NCI-H1092 treated with DMSO at 0.1 percent for 48 hours (cell line): ENCODE measurements at regions not wholly inside any gene's neighbourhood (a gene's known extent, or its start where the extent isn't known, plus 50 kb on each side); places are given as distances from the start of the nearest gene placed in this dataset.

Experiments
- DNase-seq: peaks from one replicate; lab custom pipeline; 2025; lab: John Stamatoyannopoulos, UW

DNA sequence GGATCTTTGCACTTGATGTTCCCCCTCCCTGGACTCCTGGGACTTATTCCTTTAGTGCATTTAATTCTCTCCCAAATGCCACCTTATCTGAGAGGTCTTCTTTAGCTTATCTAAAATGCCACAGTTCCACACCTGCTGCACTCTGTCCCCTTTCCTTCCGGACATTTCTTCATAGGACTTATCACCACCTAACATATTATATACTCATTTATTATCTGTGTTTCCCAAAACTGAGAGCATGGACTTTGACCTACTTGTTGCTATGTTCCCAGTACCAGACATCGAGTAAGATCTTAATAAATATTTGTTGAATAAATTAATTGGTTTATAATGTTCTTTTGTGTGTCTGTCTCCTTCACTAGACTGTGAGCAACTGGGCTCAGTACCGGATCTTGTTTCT, 585.3 kb downstream of the INSC start:
- DNase-seq = no peak

DNA sequence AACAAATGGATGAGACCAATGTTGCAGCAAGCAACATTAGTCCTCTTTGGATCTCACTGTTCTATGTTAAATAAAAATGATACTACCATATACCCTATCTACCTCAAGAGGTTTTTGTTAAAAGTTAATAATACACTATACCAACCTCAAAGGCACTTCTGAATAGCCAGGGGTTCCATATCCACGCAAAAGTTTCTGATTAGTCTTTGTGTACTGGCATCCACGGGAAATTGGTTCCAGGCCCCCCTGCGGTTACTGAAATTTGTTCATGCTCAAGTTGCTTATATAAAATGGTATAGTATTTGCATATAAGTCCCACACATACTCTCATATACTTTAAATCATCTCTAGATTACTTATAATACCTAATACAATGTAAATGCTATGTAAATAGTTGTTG, 585.7 kb downstream of the INSC start:
- DNase-seq = no peak

DNA sequence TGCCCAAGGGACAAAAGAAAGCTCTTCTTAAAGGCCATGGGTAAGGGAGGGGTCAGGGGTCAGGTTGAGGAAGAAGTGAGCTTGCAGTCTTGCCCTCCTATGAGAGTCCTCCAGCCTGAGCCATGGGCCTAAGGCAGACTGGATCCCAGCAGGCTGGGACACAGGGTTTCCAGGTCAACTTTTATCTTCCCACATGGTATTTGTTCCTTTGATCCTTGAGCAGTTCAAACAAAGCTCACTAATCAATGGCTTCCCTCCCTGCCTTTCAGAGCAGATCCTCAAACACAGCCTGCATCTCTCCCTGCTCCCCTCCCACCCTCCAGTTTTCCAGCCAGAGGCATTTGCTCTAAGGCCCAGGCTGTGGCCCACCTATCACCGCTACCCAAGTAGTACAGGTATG, 589.3 kb downstream of the INSC start:
- no peak for DNase-seq

DNA sequence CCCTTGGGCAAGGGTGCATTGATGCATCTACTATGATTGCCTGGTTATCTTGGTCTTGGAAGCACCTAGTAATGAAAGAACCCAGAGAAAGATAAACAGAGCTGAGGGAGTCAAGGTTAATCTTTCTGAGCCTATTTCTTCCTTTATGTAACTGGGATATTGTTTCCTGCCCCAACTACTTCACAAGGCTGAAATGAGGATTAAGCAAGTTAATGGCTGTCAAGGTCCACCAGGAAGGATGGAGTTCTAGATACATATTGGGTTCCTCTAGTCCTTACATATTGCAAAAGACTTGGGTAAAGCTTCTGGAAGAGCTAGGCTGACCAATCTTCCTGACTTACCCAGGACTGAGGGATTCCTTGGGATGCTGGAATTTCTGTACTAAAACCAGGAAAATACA, 589.8 kb downstream of the INSC start:
- no peak for DNase-seq

DNA sequence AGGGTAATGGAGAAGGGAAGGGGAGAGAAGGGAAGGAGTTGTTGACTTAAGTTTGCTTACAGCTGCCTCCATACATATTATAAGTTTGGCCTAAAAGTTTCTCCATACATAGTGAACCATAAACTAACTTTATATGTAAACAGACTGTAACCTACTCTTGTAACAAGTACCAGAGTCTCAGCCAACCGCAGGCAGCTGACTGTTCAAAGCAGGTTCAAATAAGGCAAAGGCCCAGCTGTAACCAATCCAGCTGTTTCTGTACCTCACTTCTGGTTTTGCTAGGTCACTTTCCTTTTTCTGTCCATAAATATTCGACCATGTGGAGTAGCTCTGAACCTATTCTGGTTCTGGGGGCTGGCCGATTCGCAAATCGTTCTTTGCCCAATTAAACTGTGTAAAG, 591.2 kb downstream of the INSC start:
- DNase-seq = no peak

DNA sequence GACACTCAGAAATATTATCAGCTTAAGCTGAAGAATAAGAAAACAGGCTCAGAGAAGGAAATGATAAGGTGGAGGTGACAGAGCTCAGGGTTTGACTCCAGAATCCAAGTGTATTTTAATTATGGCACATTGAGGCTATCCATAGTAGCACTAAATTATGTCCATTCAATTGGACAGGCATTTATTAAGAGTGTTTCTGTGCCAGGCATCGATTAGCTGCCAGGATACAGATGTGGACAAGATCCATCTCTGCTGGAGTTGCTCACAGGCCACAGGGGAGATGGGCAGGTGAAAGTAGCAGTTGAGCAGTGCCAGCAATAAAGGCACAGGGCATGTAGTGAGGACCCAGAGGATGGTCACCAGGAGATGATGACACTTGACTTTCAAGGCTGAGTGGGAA, 592.5 kb downstream of the INSC start:
- DNase-seq = peak; percentile 42

DNA sequence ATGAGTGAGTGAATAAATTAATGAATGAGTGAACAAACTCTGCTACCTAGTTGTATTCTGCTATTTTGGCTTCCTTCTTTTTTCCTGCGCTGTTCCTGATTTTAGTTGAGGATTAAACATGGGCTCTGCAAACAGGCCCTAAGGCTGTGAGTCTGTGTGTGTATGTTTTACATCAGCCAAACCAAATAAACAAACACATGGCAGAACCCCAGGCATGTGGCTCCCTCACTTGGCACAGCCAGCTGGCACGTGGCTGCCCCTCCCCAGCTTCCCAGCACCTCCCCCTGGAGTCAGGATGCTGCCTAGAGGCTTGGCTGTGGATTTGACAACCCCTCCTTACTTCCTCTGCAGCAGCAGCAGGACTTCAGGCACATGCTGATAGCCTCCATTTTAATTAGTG, 593.2 kb downstream of the INSC start:
- peak; percentile 80 for DNase-seq

DNA sequence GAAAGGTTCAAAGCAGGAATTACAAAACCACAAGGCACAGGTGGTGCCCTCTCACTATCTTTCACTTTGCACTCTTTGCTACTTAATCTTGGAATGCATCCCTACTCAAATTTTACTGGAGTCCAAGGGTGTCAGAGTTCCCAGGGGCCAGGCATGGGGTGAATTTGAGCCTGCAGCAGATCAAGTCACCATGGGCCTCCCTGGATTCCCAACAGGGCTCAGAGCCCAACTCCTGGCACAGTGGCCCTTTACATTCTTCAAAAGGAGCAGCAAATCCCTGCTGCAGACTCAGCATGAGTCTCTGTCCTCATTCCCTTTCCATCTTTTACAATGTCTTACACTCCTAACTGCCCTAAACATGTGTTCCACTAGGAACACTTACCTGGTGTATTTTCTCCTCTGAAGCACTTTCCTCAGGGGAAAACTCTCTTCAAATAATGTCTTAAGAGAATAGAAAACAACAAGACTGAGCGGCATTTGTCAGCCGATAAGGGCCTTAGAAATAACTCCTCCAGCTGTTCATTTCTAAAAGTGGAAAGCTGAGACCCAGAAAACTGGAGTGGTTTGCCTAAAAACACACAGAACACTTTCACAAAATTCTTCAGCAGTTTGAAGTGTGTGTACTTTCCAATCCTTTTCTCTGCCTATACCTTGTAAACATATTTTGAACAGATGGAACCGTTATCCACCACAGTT, 596.0 kb downstream of the INSC start:
- DNase-seq = no peak

DNA sequence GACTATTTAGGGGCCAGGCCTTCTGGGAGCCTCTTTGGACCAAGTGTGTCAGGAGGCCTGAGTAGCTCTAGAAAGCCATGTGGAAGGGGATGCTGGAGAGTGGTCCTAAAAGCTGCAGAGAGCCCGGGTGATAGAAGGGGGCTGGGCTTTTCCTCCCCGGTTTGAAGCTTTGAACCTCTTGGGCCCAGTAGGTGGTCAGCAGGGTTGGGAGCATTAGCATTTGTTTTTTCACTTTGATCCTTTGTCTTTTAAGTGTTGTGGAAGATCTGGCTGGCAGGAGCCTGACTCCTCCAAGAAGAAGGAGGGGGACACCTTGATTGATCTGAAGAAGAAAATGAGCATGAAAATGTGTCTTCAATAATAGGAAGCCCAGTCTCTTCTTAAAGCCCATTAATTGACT, 596.6 kb downstream of the INSC start:
- no peak for DNase-seq

DNA sequence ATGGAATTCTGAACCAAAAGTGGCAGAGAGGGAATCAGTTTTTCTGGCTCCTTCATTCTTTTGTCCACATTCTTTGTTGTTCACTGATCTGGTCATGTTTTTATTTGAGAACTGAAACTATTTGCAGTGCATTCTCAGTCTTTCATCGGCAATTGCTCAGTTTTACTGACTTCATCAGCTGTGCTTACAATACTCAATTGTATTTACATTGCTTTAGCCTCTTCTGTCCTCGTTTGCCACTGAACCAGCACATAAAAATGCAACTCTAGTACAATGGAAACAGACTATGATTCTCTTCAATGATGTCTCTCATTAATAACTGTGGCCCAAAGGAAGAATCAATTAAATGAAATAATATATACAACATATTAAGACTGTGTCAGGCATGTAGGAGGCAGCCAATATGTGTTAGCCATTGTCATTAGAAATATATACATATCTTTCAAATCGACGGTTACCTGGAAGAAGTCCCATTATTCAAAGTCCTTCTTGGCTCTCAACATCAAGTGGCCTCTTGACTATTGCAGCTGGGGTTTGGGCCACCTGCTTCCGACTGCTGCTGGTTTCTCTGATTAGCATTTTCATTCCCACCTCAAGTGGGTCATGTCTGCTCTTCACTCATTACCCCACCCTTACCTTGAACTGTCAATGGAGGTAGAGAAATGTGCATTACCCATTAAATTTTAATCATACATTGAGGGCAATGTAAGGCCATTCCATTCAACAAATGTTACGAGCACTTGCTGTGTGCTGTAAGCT, 600.1 kb downstream of the INSC start:
- peak; percentile 98 for DNase-seq

DNA sequence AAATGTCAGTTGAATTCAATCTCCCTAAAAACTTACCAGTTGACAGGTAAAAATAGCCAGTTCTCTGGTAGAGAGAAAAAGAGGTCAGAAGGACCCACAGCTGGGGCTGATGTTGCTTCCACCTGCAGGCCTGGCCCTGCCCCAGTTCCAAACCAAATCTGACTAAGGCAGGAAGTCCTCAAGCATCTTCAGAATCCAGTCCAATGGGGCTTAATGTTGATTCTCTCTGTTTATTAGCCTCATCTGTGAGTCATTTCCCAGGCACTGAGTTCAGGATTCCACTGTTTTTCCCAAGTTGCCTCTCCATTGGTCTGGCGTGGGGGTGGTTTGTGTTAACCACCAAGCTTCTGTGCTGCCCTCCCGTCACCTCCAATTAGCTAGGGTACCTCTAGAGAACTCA, 601.8 kb downstream of the INSC start:
- peak; percentile 33 for DNase-seq

DNA sequence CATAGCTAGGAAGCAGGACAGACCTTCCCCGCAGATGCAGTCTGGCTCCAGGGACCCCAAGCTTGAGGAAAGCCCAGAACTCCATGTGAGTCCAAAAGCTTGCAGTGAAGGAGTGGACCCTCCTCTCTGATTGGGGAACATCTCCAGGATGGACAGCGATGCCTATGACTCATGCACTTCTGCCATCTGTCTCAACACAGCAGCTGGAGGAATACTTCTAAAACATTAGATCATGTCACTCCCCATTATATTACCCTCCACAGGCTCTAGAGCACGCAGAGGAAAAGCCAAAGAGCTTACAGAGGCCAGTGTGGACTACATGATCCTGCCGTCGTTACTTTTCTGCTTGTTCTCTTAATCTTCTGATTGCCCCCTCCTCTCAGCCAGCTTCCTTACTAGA, 605.7 kb downstream of the INSC start:
- DNase-seq = no peak

DNA sequence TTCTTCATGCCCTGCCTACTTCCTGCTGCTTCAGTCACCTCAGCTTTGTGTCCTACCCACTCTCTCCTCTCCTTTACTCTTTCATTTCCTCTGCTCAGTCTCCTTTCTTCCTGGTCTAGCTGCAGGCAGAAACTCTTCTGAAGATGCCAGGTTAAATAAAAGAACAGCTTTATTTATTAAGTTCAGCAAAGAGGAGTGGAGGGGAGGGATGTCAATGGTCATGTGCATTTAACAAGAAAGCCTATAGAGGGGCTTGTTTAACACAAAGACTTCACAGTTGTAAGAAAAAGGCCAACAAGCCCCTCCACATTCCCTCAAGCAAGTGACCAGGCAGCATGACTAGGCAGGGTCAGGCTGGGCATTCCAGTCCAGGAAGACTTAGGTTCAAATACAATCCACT, 609.2 kb downstream of the INSC start:
- no peak for DNase-seq

DNA sequence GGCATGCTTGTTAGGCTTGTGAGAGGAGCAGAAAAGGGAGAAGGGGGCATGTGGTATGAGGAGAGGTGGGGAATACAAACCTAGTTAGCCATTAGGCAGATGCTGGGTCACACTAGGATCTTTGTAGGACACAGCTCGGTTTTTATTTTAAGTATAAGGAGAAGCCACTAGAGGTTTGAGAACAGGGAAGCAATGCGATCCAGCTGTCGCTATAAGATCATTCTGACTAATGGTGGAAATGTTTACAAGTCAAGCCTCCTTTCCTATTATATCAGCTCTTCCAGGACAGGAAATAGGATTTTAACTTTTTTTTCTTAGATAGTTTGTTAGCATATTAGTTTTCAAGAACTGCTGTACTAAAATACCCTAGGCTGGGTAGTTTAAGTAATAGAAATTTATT, 609.9 kb downstream of the INSC start:
- no peak for DNase-seq

DNA sequence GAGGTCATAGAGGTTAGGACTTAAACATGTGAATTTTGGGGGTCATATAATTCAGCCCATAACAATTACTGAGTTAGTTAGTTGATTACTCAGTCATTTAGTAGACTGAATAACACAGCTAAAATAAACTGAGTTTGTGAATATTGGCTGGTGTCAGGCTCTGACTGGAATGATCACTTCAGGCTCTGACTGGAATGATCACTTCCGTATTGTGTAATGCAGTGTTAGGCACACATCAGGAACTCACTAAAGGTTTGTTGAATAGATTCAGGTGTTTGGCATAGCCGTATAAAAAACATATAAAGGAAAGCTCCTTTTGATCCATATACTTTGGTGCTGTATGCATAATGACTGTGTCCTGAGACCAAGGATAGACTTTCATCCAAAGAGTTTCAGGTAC, 610.5 kb downstream of the INSC start:
- DNase-seq = no peak

DNA sequence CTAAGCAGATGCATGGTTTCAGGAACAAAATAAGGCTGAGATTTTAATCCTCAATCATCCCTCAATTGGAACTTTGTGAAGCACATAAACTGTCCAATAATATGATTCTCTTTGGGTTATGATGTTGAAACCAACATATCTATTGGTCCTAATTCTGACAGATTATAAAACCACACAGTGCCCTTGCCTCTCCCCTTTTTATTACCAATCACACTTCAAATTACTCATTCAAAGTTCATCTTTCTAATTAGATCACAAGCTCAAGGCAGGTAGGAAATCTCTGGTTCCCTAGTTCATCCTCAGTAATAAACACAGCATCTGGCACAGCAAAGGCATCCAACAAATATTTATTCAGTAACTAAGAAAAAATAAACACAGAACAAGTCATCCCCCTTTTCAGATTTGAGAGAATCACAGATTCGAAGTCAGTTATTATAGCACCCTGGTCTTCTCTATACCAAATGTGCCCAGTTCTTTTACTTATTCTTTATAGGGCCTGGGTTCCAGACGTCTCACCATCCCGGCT, 611.6 kb downstream of the INSC start:
- DNase-seq = no peak

DNA sequence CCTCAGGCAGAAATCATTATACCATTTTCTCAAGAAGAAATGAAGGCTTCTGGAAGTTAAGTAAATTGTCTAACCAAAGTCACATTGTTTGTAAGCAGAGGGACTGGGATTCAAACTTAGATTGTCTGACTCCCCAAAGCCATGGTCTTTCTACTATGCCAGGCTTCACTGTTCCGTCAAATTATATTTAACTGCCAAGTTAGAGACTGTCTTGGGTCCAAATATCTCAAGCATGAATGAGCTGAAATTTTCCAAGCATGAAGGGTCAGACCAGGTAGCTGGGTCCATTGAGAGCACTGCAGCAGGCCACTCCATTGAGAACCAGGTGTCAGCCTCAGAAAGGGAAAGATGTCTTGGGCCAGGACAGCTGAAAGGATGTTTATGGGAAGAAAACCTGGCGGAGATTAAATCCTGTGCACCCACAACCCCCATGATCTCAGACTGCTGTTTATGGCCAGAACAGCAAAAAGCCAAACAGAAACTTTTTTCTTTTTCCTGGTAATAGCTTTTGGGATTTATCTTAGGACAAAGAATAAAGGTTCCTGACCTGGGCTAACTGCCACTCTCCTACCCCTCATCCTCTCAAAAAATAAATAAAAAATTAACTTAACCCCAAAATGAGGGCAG, 612.3 kb downstream of the INSC start:
- no peak for DNase-seq

DNA sequence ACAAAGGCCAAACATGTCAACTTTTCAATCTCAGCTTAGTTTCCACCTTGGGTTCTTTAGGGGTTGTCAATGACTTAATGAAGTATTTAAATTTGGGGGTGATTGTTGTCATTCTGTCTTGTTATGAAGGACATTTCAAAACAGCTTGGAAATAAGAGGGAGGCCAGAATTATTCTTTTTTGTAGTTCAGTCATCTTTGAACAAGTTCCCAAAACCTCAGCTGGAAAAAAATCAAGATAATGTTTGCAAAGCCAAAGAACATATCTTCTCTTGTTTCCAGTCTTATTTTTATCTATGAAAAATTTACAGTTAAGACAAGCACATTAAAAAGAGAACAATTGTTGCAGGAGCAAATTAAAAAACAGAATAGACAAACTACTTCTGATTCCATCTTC, 612.8 kb downstream of the INSC start:
- no peak for DNase-seq

DNA sequence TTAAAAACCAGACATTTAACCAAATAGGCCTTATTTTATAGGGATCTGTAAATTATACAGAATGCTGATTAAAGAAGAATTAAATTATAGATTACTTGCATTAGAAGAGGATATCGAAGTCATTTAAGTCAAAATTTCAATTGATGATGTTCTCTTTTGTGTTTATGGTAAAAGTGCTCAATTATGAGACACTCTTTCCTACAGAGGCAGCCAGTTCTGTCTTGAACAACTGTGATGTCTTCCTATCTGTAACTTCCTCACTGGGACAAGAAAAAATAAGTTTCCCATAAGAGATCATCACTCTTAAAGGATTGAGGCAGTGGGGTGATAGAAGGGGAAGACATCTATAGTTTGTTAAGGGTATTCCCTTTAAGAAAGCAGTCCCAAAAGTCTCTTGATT, 613.5 kb downstream of the INSC start:
- DNase-seq = no peak

DNA sequence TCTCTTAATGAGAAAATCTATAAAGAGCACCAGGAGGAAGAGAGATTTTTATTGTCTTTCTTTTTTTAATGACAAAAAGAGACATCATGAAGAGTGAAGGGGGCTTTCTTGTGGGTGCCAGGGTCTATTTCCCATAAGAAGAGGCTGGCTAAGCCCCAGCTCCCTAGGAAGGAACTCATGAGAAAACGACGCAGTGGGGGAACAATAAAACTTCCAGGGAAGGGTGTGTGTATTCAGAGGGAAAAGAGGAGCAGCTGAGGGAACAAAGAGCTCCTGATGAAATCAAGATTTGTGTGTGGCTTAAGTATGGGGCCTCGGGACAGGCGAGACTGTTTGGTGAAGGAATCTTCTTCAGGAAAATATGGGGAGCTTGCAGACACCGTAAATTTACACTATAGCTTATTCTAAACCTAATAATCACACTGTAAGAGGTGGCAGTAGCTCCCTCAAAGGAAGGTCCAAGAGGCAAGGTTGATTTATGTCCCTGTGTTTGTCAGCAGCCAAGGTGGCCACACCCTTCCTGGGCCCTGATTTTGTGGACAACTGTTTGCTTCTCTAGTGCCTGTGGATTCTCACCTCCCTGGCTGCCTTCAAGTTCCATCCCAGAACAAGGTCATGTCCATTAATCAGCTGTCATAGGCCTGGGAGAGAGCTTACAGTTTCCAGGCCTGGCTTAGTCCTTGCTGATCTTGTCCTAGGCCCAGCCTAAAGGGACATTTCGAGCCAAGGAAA, 615.7 kb downstream of the INSC start:
- no peak for DNase-seq

DNA sequence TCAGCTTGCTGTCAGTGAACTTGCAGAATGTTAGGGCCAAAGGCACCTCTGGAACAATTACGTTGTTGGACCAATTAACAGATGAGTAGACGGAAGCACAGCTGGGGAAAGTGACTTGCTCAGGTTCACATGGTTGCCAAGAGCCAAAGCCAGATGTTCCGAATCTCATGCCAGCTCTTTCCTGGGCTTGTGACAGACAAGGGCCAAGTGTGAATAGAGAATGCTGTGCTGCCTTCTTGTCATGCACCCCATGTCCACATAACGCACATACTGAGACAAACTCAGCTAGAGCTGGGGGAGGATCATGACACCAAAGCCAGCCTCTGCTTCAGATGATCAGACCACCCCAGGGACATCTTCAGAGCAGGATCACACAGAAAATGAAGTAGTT, 616.3 kb downstream of the INSC start:
- no peak for DNase-seq

DNA sequence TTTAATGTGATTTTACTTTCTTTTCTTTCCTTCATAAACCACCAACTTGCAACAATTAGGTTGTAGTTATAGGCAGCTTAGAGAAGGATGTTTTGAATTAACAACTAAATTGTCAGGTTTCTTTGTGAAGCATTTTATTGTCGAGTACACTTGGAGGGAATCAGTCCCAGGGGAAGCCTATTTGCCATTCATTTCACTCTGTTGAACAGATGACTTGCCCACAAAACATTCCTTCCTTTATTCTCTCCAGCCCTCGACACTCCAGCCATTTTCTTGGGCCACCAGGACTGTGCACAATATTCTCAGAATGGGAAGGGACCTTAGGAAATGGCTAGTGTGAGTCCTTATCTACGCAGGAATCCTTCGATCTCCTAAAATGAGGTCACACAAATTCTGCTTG, 620.6 kb downstream of the SOX6 start:
- no peak for DNase-seq

DNA sequence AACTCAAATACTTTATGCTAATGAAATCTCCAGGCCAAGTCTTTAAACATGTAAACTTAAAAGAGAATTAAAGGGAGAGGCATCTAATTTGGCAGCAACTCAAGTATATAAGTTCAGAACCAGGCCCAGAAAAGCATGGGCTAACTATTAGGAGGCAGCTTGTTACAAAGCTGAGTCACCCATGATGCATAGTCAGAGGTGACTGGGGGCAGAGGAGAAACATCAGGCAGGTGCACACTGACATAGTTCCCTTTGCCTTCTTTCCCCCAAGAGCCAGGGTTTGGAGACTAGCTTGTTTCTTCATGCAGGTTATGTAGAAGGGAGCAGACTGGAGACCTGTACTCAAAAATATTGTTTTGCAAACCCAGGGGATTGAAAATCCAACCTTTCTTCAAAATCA, 619.0 kb downstream of the SOX6 start:
- no peak for DNase-seq
